ENCODE measurements at regions not wholly inside any gene's neighbourhood (a gene's known extent, or its start where the extent isn't known, plus 50 kb on each side); places are given as distances from the start of the nearest gene placed in this dataset.
A peak's percentile ranks its signal among the peaks of the same experiment; 100 is the strongest.
"Not testable (repeated sequence)": the region's sequence is repeated elsewhere in the genome, so short reads cannot be mapped to it uniquely, and the experiment has no call there.

- peak overlapping the region in 1 of 21 experiments; percentile 20 for H3K27ac ChIP-seq
- no peak overlapping the region for H3K4me3 ChIP-seq
Observed at GRCh38 chr5:143550986-143551630, 147.6 kb upstream of the NR3C1 start.

GRCh38 chr5:143547342-143547741 is 143.9 kb upstream of the NR3C1 start:
- Histone ChIP-seq H3K4me3 (no peak overlapping the region), H3K27ac (no peak overlapping the region)

GRCh38 chr5:143546394-143546793 is 142.9 kb upstream of the NR3C1 start:
- Histone ChIP-seq H3K4me3 (no peak overlapping the region), H3K27ac (no peak overlapping the region)

- no peak overlapping the region for H3K4me3 ChIP-seq
- no peak overlapping the region for H3K27ac ChIP-seq
Observed at GRCh38 chr5:143544606-143545005, 141.1 kb upstream of the NR3C1 start.

GRCh38 chr5:143543358-143544255 is 140.1 kb upstream of the NR3C1 start:
- Histone ChIP-seq H3K27ac (no peak overlapping the region), H3K4me3 (no peak overlapping the region)

- Histone ChIP-seq H3K4me3 (no peak overlapping the region), H3K27ac (no peak overlapping the region)
Observed at GRCh38 chr5:143542798-143543144, 139.3 kb upstream of the NR3C1 start.

- no peak overlapping the region for H3K4me3 ChIP-seq
- no peak overlapping the region for H3K27ac ChIP-seq
Observed at GRCh38 chr5:143541943-143542797, 138.7 kb upstream of the NR3C1 start.

GRCh38 chr5:143539742-143540141 is 136.3 kb upstream of the NR3C1 start:
- Histone ChIP-seq H3K27ac (no peak overlapping the region), H3K4me3 (no peak overlapping the region)

GRCh38 chr5:143537056-143537455 is 133.6 kb upstream of the NR3C1 start:
- H3K4me3 ChIP-seq = no peak overlapping the region
- H3K27ac ChIP-seq = no peak overlapping the region

GRCh38 chr5:143536364-143536763 is 132.9 kb upstream of the NR3C1 start:
- H3K4me3 ChIP-seq = no peak overlapping the region
- H3K27ac ChIP-seq = peak overlapping the region in 3 of 21 experiments; percentile 19 to 38 (median 33)

- no peak overlapping the region for H3K4me3 ChIP-seq
Observed at GRCh38 chr5:143534761-143535154, 131.3 kb upstream of the NR3C1 start.

GRCh38 chr5:143533978-143534760 is 130.7 kb upstream of the NR3C1 start:
- H3K27ac ChIP-seq = no peak overlapping the region
- no peak overlapping the region for H3K4me3 ChIP-seq

More at GRCh38 chr5:143534761-143535154, 131.3 kb upstream of the NR3C1 start:
- H3K27ac ChIP-seq = no peak overlapping the region

GRCh38 chr5:143533475-143533874 is 130.0 kb upstream of the NR3C1 start:
- H3K27ac ChIP-seq = no peak overlapping the region
- no peak overlapping the region for H3K4me3 ChIP-seq

- Histone ChIP-seq H3K4me3 (no peak overlapping the region), H3K27ac (no peak overlapping the region)
Observed at GRCh38 chr5:143527808-143528207, 124.3 kb upstream of the NR3C1 start.

- H3K4me3 ChIP-seq = no peak overlapping the region
Observed at GRCh38 chr5:143525176-143525575, 121.7 kb upstream of the NR3C1 start.

GRCh38 chr5:143524338-143524945 is 121.0 kb upstream of the NR3C1 start:
- H3K27ac ChIP-seq = no peak overlapping the region
- H3K4me3 ChIP-seq = no peak overlapping the region

More at GRCh38 chr5:143525176-143525575, 121.7 kb upstream of the NR3C1 start:
- no peak overlapping the region for H3K27ac ChIP-seq

GRCh38 chr5:143521846-143522400 is 118.4 kb upstream of the NR3C1 start:
- no peak overlapping the region for H3K4me3 ChIP-seq
- no peak overlapping the region for H3K27ac ChIP-seq

GRCh38 chr5:143521141-143521540 is 117.7 kb upstream of the NR3C1 start:
- H3K27ac ChIP-seq = no peak overlapping the region
- no peak overlapping the region for H3K4me3 ChIP-seq

- not testable (repeated sequence) for H3K4me3 ChIP-seq, H3K27ac ChIP-seq
Observed at GRCh38 chr5:143519215-143519614, 115.7 kb upstream of the NR3C1 start.

Measured in skin epidermis (tissue), 12 donors.